GM10266 (cell line): ENCODE measurements at regions not wholly inside any gene's neighbourhood (a gene's known extent, or its start where the extent isn't known, plus 50 kb on each side); places are given as distances from the start of the nearest gene placed in this dataset.
A peak's percentile ranks its signal among the peaks of the same experiment; 100 is the strongest.

Source experiments
- DNase-seq: peaks from one replicate; pipeline ENCODE4 v3.0.0; 2012; ENCODE audit errors: extremely low spot score
- TF ChIP-seq, protein P1 (sequence below): IDR thresholded peaks from 2 replicates; pipeline ENCODE4 v1.5.1; 2012; ENCODE audit warnings: mild to moderate bottlenecking, low read depth; ENCODE audit not compliant: control insufficient read depth, insufficient read depth; ENCODE audit errors: missing control alignments

DNA sequence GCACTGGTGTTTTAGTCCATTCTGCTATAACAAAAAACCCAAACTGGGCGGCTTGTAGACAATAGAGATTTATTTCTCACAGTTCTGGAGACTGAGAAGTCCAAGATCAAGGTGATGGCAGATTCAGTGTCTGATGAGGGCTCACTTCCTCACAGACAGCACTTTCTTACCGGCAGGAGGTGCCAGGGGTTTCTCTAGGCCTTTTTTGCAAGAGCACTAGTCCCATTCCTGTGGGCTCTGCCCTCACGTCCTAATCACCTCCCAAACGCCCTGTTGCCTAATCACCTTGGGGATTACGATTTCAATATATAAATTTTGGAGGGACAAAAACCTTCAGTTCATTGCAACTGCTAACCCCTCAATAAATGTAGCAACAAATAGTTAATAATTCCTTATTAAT is 140.0 kb upstream of the SGK1 start:
- no peak for DNase-seq
- TF ChIP-seq, protein P1, sequence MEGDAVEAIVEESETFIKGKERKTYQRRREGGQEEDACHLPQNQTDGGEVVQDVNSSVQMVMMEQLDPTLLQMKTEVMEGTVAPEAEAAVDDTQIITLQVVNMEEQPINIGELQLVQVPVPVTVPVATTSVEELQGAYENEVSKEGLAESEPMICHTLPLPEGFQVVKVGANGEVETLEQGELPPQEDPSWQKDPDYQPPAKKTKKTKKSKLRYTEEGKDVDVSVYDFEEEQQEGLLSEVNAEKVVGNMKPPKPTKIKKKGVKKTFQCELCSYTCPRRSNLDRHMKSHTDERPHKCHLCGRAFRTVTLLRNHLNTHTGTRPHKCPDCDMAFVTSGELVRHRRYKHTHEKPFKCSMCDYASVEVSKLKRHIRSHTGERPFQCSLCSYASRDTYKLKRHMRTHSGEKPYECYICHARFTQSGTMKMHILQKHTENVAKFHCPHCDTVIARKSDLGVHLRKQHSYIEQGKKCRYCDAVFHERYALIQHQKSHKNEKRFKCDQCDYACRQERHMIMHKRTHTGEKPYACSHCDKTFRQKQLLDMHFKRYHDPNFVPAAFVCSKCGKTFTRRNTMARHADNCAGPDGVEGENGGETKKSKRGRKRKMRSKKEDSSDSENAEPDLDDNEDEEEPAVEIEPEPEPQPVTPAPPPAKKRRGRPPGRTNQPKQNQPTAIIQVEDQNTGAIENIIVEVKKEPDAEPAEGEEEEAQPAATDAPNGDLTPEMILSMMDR, result no peak

DNA sequence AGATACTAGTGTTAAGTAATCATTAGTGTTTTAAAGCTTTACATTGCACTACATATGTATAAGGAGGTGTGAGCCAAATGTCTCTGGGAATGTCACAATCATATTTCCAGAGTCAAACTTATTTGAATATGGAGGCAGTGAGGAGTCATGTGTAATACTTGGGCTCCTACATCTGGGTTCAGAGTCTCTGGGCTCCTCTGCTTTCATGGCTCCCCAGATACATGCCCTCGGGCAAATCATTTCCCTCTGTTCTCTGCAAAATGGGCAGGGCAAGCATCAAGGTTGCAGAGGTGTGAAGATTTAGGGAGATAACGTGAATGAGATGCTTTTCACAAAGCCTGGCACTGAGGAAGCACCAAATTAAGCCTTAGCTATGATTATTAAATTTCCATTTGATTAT is 138.3 kb upstream of the SGK1 start:
- no peak for DNase-seq
- TF ChIP-seq, protein P1, result no peak

DNA sequence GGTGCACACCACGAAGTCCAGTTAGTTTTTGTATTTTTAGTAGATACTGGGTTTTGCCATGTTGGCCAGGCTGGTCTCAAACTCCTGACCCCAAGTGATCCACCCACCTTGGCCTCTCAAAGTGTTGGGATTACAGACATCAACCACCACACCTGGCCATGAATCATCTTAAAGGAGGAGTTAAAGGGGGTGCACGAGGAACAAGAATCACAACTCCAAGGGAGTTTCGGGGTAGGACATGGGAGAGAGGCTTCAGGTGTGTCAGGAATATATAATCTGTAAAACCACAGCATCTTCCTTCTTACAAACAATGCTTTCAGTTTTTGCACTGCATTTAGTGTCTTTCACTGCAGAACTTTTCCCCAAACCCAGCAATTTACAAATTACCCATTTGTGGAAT is 137.4 kb upstream of the SGK1 start:
- TF ChIP-seq, protein P1, result no peak
- DNase-seq, result no peak

DNA sequence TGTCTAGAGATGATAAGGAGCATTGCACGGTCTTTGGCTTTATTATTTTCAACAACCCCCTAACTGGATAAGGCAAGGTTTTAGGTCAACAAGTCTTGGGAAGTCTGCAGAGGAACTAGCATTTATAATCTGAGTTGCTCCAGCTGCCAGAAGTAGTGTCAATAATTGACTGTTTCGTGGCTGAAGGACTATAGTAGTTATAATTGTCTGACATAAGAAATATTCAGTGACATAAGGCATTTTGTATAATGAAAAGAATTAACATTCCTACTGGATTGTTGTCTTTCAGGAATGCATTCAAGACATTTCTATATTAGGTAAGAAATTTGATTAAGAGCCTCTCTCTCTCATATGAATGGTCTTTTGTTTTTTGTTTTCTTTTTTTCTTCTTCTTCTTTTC is 136.9 kb upstream of the SGK1 start:
- TF ChIP-seq, protein P1, result no peak
- no peak for DNase-seq

DNA sequence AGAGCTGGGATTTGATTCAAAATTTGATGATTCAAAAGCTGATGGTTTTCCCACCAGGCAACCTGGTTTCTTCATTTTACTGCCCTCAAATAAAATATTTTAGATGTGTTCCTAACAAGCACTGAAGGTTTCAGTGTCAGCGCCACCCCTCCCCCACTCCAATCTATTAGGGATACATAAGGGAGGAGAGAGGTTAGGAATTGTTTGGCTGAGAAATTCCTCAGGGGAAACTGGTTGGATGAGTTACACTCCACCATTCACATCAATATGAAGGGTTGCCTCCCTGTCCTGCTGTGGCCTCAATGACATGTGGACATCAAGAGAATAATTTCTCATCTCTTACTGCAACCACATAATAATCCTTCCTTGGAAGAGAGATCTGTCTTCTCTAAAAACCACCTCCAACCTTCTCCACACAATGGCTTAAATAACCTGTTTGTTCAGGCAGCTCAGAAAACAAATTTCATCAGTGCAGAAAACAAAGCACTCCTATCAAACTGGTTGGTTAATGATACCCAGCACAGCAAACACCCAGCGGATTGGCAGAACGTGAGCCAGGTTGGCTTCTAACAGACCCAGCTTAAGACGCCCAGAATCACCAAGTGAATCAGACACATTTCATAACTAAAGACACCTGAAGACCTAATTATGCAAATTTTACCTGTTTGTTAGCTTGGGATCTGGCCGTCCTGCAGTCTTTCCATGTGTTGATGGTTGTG is 136.0 kb upstream of the SGK1 start:
- TF ChIP-seq, protein P1, result no peak
- no peak for DNase-seq

DNA sequence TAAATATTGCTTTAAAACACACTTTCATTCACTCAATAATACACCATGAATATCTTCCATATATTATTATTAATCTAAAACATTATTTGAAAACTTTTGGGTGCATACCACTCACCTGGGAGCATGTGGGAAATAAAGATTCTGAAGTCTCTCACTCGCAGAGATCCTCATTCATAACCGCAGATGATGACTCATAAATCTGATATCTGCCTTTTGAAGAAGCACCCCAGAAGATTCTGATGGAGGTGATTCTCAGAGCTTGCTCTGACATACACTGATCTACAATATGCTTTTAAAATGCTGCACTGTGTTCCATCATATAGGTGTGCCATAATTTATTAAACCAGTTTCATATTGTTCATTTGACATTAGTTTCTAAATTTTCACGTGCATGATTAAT is 135.0 kb upstream of the SGK1 start:
- DNase-seq, result no peak
- TF ChIP-seq, protein P1, result no peak

DNA sequence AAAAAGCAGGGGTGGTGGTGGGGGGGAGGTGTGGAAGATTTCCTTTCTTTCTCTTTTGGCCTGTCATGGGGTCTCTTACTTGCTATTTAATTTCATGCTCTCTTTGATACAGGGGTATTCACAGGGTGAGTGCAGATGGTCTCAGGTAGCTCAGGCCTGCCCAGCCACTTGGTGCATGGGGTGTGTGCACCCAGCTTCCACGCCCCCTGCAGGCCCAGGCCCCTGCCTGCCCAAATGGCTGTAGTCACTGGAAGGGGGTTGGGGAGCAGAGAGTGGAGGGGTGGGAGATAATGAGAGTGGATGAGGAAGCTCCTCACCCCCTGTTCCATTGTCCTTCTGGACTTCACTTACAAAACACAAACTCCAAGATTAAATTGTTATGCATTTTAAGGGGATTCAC is 133.6 kb upstream of the SGK1 start:
- no peak for DNase-seq
- TF ChIP-seq, protein P1, result peak; percentile 34
